Activated CD8-positive, alpha-beta memory T cell treated with anti-CD3 and anti-CD28 coated beads, Interleukin-2, amount 50 U/mL, for 48 hours (primary cell): ENCODE measurements at regions not wholly inside any gene's neighbourhood (a gene's known extent, or its start where the extent isn't known, plus 50 kb on each side); places are given as distances from the start of the nearest gene placed in this dataset.
"Not testable (repeated sequence)": the region's sequence is repeated elsewhere in the genome, so short reads cannot be mapped to it uniquely, and the experiment has no call there.

ENCODE experiments used
- DNase-seq: peaks from one replicate; pipeline ENCODE4 v3.0.0-alpha.2; 2020

- no peak for DNase-seq
Measured at GRCh38 chr5:117337064-117337749, 762.6 kb upstream of the SEMA6A start.

DNA sequence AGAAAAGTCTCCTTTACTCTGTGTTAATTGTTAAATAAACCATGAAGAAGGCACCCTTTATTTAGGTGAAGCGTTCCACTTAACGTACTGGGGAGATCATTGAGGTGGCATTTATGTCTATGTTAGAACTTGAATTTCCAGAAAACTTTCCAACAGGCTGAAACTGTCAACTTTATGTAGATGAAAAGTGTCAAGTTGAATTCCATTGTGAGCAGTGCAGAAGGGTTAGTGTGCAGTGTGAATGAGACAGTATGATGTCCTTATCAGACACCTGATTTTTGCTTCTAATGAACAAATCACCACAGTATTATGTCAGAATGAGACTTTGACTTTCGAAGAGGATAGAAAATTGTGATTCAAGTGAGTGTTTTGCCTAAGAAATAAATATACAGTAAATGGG, 761.6 kb upstream of the SEMA6A start:
- no peak for DNase-seq

DNA sequence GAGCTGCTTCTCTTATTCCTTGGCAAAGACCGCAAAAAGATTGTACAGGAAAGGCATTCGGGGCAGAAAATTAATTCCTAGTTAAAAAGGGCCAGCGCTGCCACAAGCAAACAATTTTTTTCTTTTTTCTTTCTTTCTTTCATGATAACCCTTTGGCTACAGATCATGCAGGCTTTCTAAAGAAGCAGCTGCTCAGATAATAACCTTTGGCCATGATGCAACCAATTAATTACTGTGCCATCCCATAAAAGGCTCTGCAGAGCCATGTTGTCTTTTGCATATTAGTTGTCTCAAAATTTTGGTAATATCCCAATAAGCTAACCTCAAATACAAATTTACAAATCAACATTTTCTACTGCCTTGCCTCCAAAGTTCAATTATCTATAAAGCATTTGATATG, 758.4 kb upstream of the SEMA6A start:
- DNase-seq: no peak

DNA sequence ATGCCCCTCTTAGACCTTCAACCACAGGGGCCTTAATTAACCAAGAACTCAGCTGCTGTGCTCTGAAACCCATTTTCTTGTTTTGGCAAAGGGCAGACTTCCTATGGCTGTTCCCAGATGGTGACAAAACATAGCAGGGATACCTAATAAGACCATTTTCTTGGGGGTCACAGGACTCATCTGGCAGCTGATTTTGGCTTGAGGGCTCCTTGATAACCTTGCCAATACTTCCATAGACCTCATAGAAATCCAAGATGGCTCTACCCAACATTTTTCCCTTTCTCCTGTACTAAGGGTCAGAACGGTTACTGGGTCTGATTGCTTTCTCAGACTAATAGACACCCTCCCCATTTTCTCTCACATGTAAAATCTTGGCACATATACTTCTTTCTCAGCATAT, 757.7 kb upstream of the SEMA6A start:
- DNase-seq: no peak

DNA sequence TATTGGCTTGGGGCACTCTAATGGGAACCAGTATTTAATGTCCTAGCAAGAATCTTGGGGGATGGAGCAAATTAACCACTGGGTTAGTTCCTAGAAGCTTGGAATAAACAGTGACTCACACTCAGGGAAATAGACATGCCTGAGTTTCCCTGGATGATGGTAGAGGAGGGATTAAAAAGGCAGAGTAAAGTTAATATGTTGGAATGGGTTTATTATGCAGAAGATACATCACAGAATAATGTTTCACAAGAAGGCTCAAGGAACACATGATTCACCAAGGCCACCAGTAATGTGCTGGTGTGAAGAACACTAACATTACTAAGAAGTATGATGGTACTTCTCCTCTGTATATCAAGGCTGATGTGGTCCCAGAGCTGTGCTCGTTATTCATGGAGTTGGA, 752.9 kb upstream of the SEMA6A start:
- DNase-seq: no peak

- DNase-seq: no peak
Measured at GRCh38 chr5:117326997-117327396, 752.4 kb upstream of the SEMA6A start.

DNA sequence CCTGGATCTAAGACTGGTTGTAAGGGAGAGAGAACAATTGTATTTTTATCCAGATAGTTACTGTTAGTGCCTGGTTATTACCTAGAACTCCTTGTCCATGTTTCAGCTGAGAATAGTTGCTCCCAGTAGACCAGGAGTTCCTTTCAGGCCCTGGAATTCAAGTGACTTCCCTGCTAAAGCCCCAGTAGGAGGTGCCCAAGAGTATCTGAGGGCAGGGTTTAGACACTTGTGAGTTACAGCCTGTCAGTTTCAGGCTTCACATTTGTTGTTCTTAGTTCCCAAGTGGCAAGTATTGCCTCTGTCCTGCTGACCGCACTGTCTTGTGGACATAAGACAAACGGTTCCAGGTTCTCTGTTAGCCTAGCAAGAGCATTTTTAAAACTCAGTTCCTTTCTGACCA, 743.9 kb upstream of the SEMA6A start:
- no peak for DNase-seq

GRCh38 chr5:117315170-117315569, 740.5 kb upstream of the SEMA6A start:
- no peak for DNase-seq

GRCh38 chr5:117304512-117305107, 730.0 kb upstream of the SEMA6A start:
- not testable (repeated sequence) for DNase-seq

DNA sequence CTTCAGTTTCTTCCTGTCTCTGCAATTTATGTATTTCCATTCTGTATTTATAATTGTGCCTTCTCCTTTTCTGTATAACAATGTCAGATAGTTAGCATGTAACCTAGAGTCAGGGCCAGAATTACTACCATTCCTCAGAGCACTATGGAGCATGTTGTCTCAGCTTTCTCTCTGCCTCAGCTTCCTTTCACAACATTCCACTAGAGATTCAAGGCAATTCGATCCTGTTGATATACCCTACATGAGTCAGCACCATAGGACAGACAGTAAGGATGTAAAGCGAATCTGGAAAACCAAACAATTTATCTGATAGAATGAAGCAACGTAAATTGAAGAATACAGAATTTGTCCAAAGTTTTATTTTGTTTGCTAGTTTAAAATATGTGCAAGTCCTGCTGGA, 728.3 kb upstream of the SEMA6A start:
- no peak for DNase-seq

- no peak for DNase-seq
Measured at GRCh38 chr5:117302473-117302872, 727.9 kb upstream of the SEMA6A start.

GRCh38 chr5:117299936-117300328, 725.3 kb upstream of the SEMA6A start:
- DNase-seq: no peak

DNA sequence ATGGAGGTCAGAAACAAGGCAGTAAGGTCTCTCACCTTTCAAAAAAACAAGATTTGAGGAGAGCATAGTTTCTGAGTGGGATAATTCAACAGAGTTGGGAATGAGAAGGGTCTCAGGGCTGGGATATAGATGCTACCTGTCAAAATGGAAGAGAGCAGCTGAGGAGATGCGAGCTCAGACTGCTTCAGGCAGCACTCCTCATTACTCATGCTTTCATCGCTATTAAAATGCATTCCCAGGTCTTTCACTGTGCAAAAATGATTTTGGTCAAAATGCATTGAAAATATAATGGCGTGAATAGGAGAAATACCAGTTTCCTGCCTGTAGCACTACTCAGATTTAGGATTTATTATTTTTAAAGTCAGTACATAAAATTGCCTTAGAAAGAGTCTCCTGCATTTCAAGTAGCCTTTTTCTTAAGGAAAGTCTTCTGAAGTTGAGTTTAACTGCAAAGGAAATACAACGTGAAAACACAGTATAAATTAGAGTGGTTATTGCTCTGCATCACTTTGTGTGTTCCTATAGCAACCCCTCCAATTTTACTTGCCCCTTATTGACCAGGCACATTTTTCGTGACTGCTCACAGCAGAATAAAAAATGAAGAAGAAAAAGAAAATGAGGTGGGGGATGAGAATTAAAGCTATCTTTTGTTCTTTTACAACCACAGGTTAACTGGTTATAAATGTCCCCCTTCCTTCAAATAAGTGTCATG, 724.8 kb upstream of the SEMA6A start:
- no peak for DNase-seq

GRCh38 chr5:117296872-117297271, 722.2 kb upstream of the SEMA6A start:
- DNase-seq: no peak

DNA sequence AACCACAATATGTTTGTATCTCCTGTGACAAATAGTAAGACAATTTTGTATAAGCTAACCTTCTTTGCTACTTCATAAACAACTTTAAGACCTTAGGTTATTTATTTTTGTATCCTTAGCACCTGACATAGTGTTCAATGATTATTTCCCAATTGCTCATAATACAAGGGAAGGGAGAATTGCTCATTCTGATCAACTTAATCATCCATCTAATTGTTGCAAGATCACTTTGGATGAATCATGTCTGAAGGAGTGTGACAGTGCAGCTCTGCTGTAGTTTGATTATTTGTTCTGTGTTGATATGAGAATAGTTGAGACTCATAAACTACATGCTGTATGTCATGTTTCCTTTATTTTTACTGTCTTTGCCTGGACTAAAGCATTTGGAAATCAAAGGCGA, 721.3 kb upstream of the SEMA6A start:
- no peak for DNase-seq

- DNase-seq: no peak
Measured at GRCh38 chr5:117286813-117287212, 712.2 kb upstream of the SEMA6A start.

GRCh38 chr5:117271656-117272055, 697.0 kb upstream of the SEMA6A start:
- no peak for DNase-seq

GRCh38 chr5:117266280-117266679, 691.7 kb upstream of the SEMA6A start:
- no peak for DNase-seq

DNA sequence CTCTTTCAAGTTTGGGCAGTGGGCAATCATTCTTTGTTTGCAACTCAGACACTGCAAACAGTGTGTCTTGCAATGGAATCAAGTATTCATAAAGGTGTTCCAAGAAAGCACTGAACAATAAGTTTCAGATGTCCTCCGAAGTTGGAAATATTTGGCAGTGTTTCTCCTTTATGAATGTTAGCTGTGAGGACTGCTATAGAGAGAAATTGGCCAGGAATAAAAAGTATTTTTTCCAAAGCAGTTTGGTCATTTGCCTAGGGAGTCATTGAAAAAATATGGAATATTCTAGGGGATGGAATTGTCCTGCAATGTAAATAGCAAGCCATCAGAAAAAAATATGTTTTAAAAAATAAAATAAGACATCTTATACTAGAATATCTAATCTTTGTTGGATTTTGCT, 688.6 kb upstream of the SEMA6A start:
- DNase-seq: no peak

GRCh38 chr5:117262572-117263131, 688.0 kb upstream of the SEMA6A start:
- no peak for DNase-seq

DNA sequence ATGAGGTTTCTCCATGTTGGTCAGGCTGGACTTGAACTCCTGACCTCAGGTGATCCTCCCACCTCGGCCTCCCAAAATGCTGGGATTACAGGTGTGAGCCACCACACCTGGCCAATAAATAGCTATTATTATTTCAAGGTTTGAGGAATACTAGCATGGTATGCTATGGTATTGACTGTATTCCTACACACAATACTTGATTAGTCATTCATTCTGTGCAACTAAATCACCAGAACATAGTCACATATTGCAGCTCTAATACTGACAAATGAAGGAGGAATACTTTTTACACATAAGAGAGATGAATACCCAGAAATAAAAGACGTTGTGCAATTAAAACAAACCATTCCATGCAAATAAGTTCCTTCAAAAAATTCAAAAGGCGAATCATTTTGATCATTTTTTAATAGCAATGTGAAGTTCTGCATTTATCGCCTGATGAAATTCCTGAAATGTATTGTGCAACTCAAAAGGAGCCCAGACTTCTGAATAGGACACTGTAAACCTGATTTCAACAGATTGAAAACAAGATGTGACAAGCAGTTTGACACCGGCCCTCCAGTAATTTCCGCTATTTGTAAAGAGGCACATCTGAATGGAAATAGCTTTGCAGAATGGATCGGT, 687.4 kb upstream of the SEMA6A start:
- no peak for DNase-seq

DNA sequence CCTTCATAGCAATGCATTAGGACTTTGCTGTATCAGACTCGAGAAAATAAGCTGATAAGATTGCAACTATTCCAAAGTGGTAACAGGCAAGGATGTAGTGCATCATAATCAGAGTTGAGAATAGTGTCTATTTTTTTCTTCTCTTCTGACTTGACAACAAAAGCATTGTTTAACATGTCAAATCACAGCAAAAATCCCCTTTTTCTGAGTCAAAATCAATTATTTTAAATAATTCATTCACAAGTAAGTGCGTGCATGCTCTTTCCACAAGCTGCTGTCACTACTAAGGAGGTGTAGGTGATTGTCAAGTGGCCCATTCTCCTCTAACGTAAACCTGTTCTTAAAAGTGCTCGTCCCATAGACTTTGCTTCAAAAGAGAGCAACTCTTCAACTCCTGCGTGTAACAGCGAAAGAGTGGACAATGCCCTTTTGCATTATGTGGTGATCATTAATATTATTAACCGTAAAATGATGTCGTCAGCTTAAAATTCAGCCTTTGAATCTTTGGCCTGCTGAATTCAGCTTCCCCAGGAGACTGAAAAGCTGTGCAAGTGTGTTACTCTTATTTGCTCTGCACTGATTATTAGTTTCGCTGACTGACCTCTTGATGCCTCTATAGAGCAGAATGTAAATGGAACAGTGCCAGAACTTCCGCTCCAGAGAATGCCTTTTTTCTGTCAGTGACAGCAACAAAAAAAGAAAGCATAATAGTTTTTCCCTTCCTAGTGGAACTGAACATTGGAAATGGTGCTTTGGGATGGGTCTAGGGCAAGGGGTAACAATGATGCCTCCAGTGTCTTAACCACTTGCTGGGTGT, 680.8 kb upstream of the SEMA6A start:
- DNase-seq: no peak

DNA sequence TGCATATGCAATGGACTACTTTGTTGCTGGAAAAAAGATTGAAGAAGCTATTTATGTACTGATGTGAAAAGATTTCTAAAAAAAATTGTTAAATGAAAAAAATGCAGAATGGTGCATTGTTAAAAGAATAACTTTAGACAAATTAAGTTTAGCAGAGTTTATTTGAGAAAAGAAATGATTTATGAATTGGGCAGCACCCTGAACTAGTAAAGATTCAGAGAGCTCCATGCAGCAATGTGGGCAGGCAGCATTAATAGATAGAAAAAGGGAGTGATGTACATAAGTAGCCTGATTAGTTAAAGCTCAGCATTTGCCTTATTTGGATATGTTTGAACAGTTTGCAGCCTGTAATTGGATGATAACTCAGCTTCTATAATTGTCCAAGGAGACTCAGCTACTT, 677.9 kb upstream of the SEMA6A start:
- no peak for DNase-seq
